ENCODE measurements at regions not wholly inside any gene's neighbourhood (a gene's known extent, or its start where the extent isn't known, plus 50 kb on each side); places are given as distances from the start of the nearest gene placed in this dataset.

DNA sequence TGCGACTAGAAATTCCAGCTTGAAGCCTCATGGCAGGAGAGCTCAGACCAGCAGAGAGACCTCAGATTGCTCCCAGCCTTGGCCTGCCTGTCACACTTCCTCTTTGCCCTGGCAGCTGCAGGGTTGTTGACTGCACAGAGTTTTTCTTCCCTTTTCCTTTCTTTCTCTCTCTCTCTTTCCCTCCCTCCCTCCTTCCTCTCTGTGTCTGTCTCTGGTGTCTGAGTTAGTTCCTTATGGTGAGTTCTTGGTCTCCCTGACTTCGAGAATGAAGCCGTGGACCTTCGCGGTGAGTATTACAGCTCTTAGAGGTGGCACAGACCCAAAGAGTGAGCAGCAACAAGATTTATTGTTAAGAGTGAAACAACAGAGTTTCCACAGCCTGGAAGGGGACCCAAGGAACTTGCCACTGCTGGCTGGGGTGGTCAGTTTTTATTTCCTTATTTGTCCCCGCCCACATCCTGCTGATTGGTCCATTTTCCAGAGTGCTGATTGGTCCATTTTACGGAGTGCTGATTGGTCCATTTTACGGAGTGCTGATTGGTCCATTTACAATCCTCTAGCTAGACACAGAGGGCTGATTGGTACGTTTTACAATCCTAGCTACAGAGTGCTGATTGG lies 266.3 kb downstream of the RPS24 start:
- TF ChIP-seq, protein P1, sequence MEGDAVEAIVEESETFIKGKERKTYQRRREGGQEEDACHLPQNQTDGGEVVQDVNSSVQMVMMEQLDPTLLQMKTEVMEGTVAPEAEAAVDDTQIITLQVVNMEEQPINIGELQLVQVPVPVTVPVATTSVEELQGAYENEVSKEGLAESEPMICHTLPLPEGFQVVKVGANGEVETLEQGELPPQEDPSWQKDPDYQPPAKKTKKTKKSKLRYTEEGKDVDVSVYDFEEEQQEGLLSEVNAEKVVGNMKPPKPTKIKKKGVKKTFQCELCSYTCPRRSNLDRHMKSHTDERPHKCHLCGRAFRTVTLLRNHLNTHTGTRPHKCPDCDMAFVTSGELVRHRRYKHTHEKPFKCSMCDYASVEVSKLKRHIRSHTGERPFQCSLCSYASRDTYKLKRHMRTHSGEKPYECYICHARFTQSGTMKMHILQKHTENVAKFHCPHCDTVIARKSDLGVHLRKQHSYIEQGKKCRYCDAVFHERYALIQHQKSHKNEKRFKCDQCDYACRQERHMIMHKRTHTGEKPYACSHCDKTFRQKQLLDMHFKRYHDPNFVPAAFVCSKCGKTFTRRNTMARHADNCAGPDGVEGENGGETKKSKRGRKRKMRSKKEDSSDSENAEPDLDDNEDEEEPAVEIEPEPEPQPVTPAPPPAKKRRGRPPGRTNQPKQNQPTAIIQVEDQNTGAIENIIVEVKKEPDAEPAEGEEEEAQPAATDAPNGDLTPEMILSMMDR (IDR thresholded peaks at IDR 0.05; ENCODE audit: control extremely low read depth, extremely low read depth) = no peak
- H3K9me3 ChIP-seq (ENCODE audit: control insufficient read depth in 4 of 4, insufficient read depth in 3 of 4, low read length in 3 of 4) = peaks cover 0 to 4% (median 0%) of the 10 kb centered on the region in 4 donors
- peak overlapping the region in 1 of 2 donors; percentile 55 for H3K27ac ChIP-seq (ENCODE audit: low read depth in 1 of 2, low read length in 1 of 2)
- ATAC-seq (ENCODE audit: insufficient read depth, low FRiP score) (no peak), DNase-seq (peak; percentile 22 to 40 (median 24))
- H3K4me1 ChIP-seq (ENCODE audit: control insufficient read depth in 5 of 5, insufficient read depth in 5 of 5, low read length in 5 of 5) = peaks cover 0 to 19% (median 4%) of the 10 kb centered on the region in 5 donors
- WGBS, 2 donors = 52 to 74% methylated on average over 9 of the region's 9 CpGs
- no peaks in the 10 kb centered on the region for H3K27me3 ChIP-seq (ENCODE audit: control insufficient read depth in 3 of 3, insufficient read depth in 3 of 3, low read length in 2 of 3)
- no peaks in the 10 kb centered on the region for H3K36me3 ChIP-seq (ENCODE audit: control insufficient read depth in 4 of 4, insufficient read depth in 4 of 4, low read length in 4 of 4)
- H3K4me3 ChIP-seq = no peak overlapping the region
- no peak overlapping the region for H3K9ac ChIP-seq (ENCODE audit: insufficient read depth in 1 of 2, low read length in 2 of 2)

DNA sequence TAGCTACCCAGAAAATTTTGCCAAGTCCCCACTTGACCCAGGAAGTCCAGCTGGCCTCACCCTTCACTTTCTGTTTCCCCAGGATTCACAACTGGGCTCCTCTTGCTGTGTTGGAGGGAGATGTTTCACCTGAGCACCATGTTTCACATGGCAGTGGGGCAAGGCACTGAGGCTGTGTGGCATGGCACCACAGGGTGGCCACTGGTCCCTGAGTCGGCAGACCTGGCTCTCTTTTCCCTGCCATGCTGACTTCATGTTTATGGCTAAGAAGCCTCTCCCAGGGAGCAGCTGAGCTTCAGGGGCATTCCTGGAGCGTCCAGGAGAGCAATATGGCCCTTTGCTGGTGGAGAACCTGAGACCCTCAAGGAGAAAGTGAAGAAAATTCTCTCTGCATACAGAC lies 266.9 kb downstream of the RPS24 start:
- DNase-seq = no peak
- no peak for ATAC-seq (ENCODE audit: insufficient read depth, low FRiP score)
- no peaks in the 10 kb centered on the region for H3K27me3 ChIP-seq (ENCODE audit: control insufficient read depth in 3 of 3, insufficient read depth in 3 of 3, low read length in 2 of 3)
- H3K4me1 ChIP-seq (ENCODE audit: control insufficient read depth in 5 of 5, insufficient read depth in 5 of 5, low read length in 5 of 5) = peaks cover 0 to 19% (median 4%) of the 10 kb centered on the region in 5 donors
- no peak overlapping the region for H3K27ac ChIP-seq (ENCODE audit: low read depth in 1 of 2, low read length in 1 of 2)
- peaks cover 0 to 4% (median 0%) of the 10 kb centered on the region in 4 donors for H3K9me3 ChIP-seq (ENCODE audit: control insufficient read depth in 4 of 4, insufficient read depth in 3 of 4, low read length in 3 of 4)
- H3K9ac ChIP-seq (ENCODE audit: insufficient read depth in 1 of 2, low read length in 2 of 2) = no peak overlapping the region
- 94 to 99% methylated on average over 2 of the region's 2 CpGs for WGBS, 2 donors
- TF ChIP-seq, protein P1 (IDR thresholded peaks at IDR 0.05; ENCODE audit: control extremely low read depth, extremely low read depth) = no peak
- no peaks in the 10 kb centered on the region for H3K36me3 ChIP-seq (ENCODE audit: control insufficient read depth in 4 of 4, insufficient read depth in 4 of 4, low read length in 4 of 4)
- H3K4me3 ChIP-seq = no peak overlapping the region

DNA sequence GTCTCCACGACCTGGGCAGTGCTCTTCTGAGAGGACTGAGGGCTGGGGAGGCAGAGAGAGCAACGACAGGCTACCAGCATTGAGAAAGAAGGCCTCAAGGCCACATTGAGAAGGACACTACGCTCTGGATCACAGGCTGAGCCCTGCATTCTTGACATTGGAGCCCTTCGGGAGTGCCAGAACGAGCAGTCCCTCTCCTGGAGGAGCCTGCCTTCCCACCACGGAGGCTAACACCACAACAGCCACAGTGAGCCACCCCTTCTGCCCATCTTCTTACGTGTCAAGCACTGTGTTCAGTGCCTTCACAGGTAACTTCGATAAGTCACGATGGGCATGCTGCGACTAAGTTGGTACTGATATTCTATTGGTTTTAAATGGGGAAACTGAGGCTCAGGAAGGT lies 267.8 kb downstream of the RPS24 start:
- no peaks in the 10 kb centered on the region for H3K27me3 ChIP-seq (ENCODE audit: control insufficient read depth in 3 of 3, insufficient read depth in 3 of 3, low read length in 2 of 3)
- TF ChIP-seq, protein P1 (IDR thresholded peaks at IDR 0.05; ENCODE audit: control extremely low read depth, extremely low read depth) = no peak
- H3K9ac ChIP-seq (ENCODE audit: insufficient read depth in 1 of 2, low read length in 2 of 2) = no peak overlapping the region
- H3K4me3 ChIP-seq = no peak overlapping the region
- DNase-seq (no peak), ATAC-seq (ENCODE audit: insufficient read depth, low FRiP score) (no peak)
- no peak overlapping the region for H3K27ac ChIP-seq (ENCODE audit: low read depth in 1 of 2, low read length in 1 of 2)
- no peaks in the 10 kb centered on the region for H3K36me3 ChIP-seq (ENCODE audit: control insufficient read depth in 4 of 4, insufficient read depth in 4 of 4, low read length in 4 of 4)
- peaks cover 0 to 19% (median 4%) of the 10 kb centered on the region in 5 donors for H3K4me1 ChIP-seq (ENCODE audit: control insufficient read depth in 5 of 5, insufficient read depth in 5 of 5, low read length in 5 of 5)
- peaks cover 0 to 4% (median 0%) of the 10 kb centered on the region in 4 donors for H3K9me3 ChIP-seq (ENCODE audit: control insufficient read depth in 4 of 4, insufficient read depth in 3 of 4, low read length in 3 of 4)
- 87 to 92% methylated on average over 10 of the region's 10 CpGs for WGBS, 2 donors

Measured in lung (tissue), 11 donors.